Vagina (tissue), 2 donors: ENCODE measurements at regions not wholly inside any gene's neighbourhood (a gene's known extent, or its start where the extent isn't known, plus 50 kb on each side); places are given as distances from the start of the nearest gene placed in this dataset.

Experiments used
- DNase-seq, 2 donors: peaks; one replicate each; pipeline ENCODE4 v3.0.0-alpha.2; 2017; ENCODE audit errors: extremely low spot score in 2 of 2
- H3K27ac ChIP-seq: fragments of 200-600 bp; sonication (generic); one replicate; pipeline ENCODE4 v1.5.1; 2019
- H3K27me3 ChIP-seq: fragments of 200-600 bp; sonication (generic); one replicate; pipeline ENCODE4 v1.5.1; 2019
- H3K36me3 ChIP-seq, 2 donors: fragments of 200-600 bp; sonication (generic); one replicate each; pipeline ENCODE4 v1.5.1; 2017 to 2019
- H3K4me1 ChIP-seq: fragments of 200-600 bp; sonication (generic); one replicate; pipeline ENCODE4 v1.5.1; 2019
- H3K4me3 ChIP-seq, 2 donors: fragments of 200-600 bp; sonication (generic); 1 replicate in 1 of 2; 2 replicates in 1 of 2; pipeline ENCODE4 v1.5.1; 2016 to 2019
- H3K9me3 ChIP-seq: fragments of 200-600 bp; sonication (generic); one replicate; pipeline ENCODE4 v1.5.1; 2019
- CTCF ChIP-seq, 3 experiments: fragments of 450-650 bp in 2 of 3; fragments of 200-600 bp in 1 of 3; sonication (generic) in 1 of 3; IDR thresholded peaks; one replicate each; pipeline ENCODE4 v1.5.1; 2017 to 2019; ENCODE audit warnings: antibody characterized with exemption in 3 of 3, mild to moderate bottlenecking in 2 of 3, moderate library complexity in 2 of 3
- POLR2A ChIP-seq, 2 donors: fragments of 450-650 bp; IDR thresholded peaks; one replicate each; pipeline ENCODE4 v1.6.1; 2017; ENCODE audit warnings: antibody characterized with exemption in 2 of 2, mild to moderate bottlenecking in 2 of 2, moderate library complexity in 2 of 2
- POLR2AphosphoS5 ChIP-seq, 2 donors: sonication (generic); formaldehyde crosslinking; IDR thresholded peaks; one replicate each; pipeline ENCODE4 v1.9.0; 2017; ENCODE audit warnings: antibody characterized with exemption in 2 of 2, mild to moderate bottlenecking in 2 of 2, low read depth in 1 of 2; ENCODE audit not compliant: insufficient read depth in 1 of 2
- intact Hi-C: fragments of 100-400 bp; cut with DNase I; formaldehyde crosslinking; loops from one replicate; pipeline ENCODE4 v1.15.1; 2023

- no peak for DNase-seq
- H3K4me1 ChIP-seq, result peaks cover 6% of the 10 kb centered on the region
- H3K36me3 ChIP-seq, result no peaks in the 10 kb centered on the region
- no peak overlapping the region for H3K27ac ChIP-seq
- no peak for TF ChIP-seq POLR2AphosphoS5 (IDR thresholded peaks at IDR 0.05; ENCODE audit: insufficient read depth in 1 of 2, low read depth in 1 of 2)
- TF ChIP-seq POLR2A (IDR thresholded peaks at IDR 0.05), result no peak
- TF ChIP-seq CTCF (IDR thresholded peaks at IDR 0.05), result no peak
- intact Hi-C loops, result no loop called here
- H3K9me3 ChIP-seq, result no peaks in the 10 kb centered on the region
- no peak overlapping the region for H3K4me3 ChIP-seq
- H3K27me3 ChIP-seq, result no peaks in the 10 kb centered on the region
Observed at GRCh38 chr4:15254236-15254880, 173.5 kb upstream of the C1QTNF7 start.

- no peak for DNase-seq
- H3K4me1 ChIP-seq, result no peaks in the 10 kb centered on the region
- H3K36me3 ChIP-seq, result no peaks in the 10 kb centered on the region
- no peaks in the 10 kb centered on the region for H3K27me3 ChIP-seq
- H3K9me3 ChIP-seq, result no peaks in the 10 kb centered on the region
- intact Hi-C loops, result no loop called here
- no peak overlapping the region for H3K4me3 ChIP-seq
- no peak for TF ChIP-seq POLR2A (IDR thresholded peaks at IDR 0.05)
- TF ChIP-seq CTCF (IDR thresholded peaks at IDR 0.05), result no peak
- TF ChIP-seq POLR2AphosphoS5 (IDR thresholded peaks at IDR 0.05; ENCODE audit: insufficient read depth in 1 of 2, low read depth in 1 of 2), result no peak
- H3K27ac ChIP-seq, result no peak overlapping the region
Observed at GRCh38 chr4:15255537-15255936, 172.3 kb upstream of the C1QTNF7 start.

DNA sequence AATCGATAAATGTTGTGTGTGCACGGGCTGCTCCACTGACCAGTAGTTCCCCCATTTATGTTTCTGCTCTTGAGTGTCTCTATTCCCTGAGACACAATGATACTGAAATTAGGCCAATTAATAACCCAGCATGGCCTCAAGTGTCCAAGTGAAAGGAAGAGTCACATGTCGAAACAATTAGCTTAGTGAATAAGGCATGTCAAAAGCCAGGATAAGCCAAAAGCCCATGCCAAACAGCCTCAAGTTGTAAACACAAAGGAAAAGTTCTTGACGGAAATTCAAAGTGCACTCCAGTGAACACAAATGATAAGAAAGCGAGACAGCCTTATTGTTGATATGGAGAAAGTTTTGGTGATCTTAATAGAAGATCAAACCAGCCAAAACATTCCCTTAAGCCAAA lies 167.1 kb upstream of the C1QTNF7 start:
- TF ChIP-seq CTCF (IDR thresholded peaks at IDR 0.05), result no peak
- TF ChIP-seq POLR2A (IDR thresholded peaks at IDR 0.05), result no peak
- no peak for TF ChIP-seq POLR2AphosphoS5 (IDR thresholded peaks at IDR 0.05; ENCODE audit: insufficient read depth in 1 of 2, low read depth in 1 of 2)
- Histone ChIP-seq H3K27me3 (no peaks in the 10 kb centered on the region), H3K4me1 (no peaks in the 10 kb centered on the region), H3K4me3 (no peak overlapping the region), H3K27ac (no peak overlapping the region), H3K36me3 (no peaks in the 10 kb centered on the region), H3K9me3 (no peaks in the 10 kb centered on the region)
- no peak for DNase-seq
- intact Hi-C loops, result no loop called here

DNA sequence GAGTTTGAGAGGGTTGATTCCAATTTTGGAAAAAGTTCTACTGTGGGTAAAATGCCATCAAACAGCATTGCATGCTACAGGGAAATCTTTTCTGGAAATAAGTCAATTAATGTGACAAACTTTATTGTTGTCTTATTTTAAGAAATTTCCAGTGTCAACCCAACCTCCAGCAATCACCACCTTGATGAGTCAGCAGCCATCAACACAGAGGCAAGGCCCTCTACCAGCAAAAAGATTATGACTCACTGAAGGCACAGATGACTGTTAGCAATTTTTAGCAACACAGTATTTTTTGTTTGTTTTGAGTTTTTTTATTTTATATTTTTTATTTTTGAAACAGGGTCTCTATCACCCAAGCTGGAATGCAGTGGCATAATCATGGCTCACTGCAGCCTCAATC lies 165.4 kb upstream of the C1QTNF7 start:
- no peak for DNase-seq

More for the DNA sequence above, 165.4 kb upstream of the C1QTNF7 start:
- Histone ChIP-seq H3K4me3 (no peak overlapping the region), H3K27ac (no peak overlapping the region), H3K4me1 (no peaks in the 10 kb centered on the region), H3K36me3 (no peaks in the 10 kb centered on the region), H3K27me3 (no peaks in the 10 kb centered on the region), H3K9me3 (no peaks in the 10 kb centered on the region)
- TF ChIP-seq CTCF (IDR thresholded peaks at IDR 0.05) (no peak), POLR2A (IDR thresholded peaks at IDR 0.05) (no peak), POLR2AphosphoS5 (IDR thresholded peaks at IDR 0.05; ENCODE audit: insufficient read depth in 1 of 2, low read depth in 1 of 2) (no peak)
- intact Hi-C loops, result no loop called here
